ENCODE measurements at regions not wholly inside any gene's neighbourhood (a gene's known extent, or its start where the extent isn't known, plus 50 kb on each side); places are given as distances from the start of the nearest gene placed in this dataset.

DNA sequence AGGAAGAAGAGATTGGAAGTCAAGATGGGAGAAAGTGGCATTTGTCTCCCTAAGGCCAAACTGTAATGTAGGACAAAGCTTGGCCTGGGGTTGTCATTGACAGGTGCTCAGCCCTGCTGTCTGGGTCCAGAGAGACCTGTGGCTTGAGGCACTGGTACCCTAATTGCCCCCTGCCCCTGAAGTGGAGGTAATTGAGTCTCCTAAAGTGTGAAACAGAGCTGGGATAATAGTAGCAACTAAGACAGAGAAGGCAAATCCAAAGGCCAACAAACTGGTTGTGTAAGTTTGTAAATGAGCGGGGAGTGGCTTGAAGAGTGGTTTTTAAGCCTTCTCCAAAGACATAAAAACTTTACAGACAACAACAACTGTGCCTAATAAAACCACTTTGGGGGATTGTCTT is 264.2 kb upstream of the ROPN1 start:
- Histone ChIP-seq H3K23ac (ENCODE audit: low read depth, low read length, poor library complexity) (no peak overlapping the region), H3K27me3 (ENCODE audit: control insufficient read depth in 3 of 3, insufficient read depth in 3 of 3, low read depth in 1 of 3, low read length in 3 of 3) (no peaks in the 10 kb centered on the region), H3K9me3 (replicated peaks in 1 of 2; ENCODE audit: control insufficient read depth in 2 of 2, insufficient read depth in 1 of 2, low read depth in 1 of 2, low read length in 2 of 2) (no peaks in the 10 kb centered on the region), H2BK12ac (ENCODE audit: low read length) (no peak overlapping the region), H2BK120ac (ENCODE audit: low read depth, low read length) (no peak overlapping the region), H3K4me2 (ENCODE audit: insufficient read depth, low read length, poor library complexity, severe bottlenecking) (no peak overlapping the region), H2AFZ (ENCODE audit: low read length) (no peak overlapping the region), H3K14ac (ENCODE audit: low read length) (no peak overlapping the region), H4K8ac (ENCODE audit: low read depth, low read length) (no peak overlapping the region), H2BK15ac (ENCODE audit: low read length) (no peak overlapping the region), H3K4me3 (ENCODE audit: low read length in 2 of 2) (no peak overlapping the region), H3K79me1 (ENCODE audit: low read depth, low read length) (no peaks in the 10 kb centered on the region), H3K4ac (ENCODE audit: low read length) (no peak overlapping the region), H3K27ac (replicated peaks; ENCODE audit: low read length) (no peak overlapping the region), H3K4me1 (ENCODE audit: control insufficient read depth in 2 of 2, insufficient read depth in 1 of 2, low read depth in 1 of 2, low read length in 2 of 2) (peaks cover 10 to 18% of the 10 kb centered on the region in 2 donors), H3K18ac (ENCODE audit: low read length) (no peak overlapping the region), H3K36me3 (replicated peaks in 1 of 2; ENCODE audit: control insufficient read depth in 2 of 2, insufficient read depth in 2 of 2, low read length in 2 of 2) (no peaks in the 10 kb centered on the region), H2BK5ac (ENCODE audit: low read length) (no peak overlapping the region), H4K91ac (ENCODE audit: low read depth, low read length, poor library complexity) (no peak overlapping the region), H3K9ac (ENCODE audit: low read depth, low read length, poor library complexity) (no peak overlapping the region), H2AK5ac (ENCODE audit: low read depth, low read length) (no peak overlapping the region)
- no CpG with 5 or more reads among the region's 1 CpG for WGBS, 2 donors (ENCODE audit: extremely low coverage in 2 of 2, insufficient read length in 2 of 2, insufficient replicate concordance in 1 of 2)
- DNase-seq (ENCODE audit: low spot score) = no peak

DNA sequence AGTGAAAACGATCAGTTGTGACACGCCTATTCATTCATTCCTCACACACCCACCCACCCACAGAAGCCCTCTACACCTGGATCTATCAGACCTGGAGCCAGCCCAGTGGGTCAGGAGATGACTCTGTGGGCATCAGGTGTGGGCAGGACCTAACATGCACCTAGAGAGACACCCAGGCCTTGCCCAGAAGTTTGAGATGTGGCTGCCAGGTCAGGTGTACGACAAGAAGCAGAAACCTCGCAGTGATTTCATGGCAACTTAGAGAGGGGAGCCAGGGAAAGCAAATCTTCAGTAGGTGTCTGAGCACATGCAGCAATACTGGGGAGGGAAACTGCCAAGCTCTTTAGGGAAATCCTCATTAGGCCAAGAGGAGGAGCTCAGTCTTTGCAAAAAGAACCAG is 264.7 kb upstream of the ROPN1 start:
- Histone ChIP-seq H3K9ac (ENCODE audit: low read depth, low read length, poor library complexity) (no peak overlapping the region), H3K4me2 (ENCODE audit: insufficient read depth, low read length, poor library complexity, severe bottlenecking) (no peak overlapping the region), H2BK12ac (ENCODE audit: low read length) (no peak overlapping the region), H4K8ac (ENCODE audit: low read depth, low read length) (no peak overlapping the region), H2AFZ (ENCODE audit: low read length) (no peak overlapping the region), H3K27me3 (ENCODE audit: control insufficient read depth in 3 of 3, insufficient read depth in 3 of 3, low read depth in 1 of 3, low read length in 3 of 3) (no peaks in the 10 kb centered on the region), H4K91ac (ENCODE audit: low read depth, low read length, poor library complexity) (no peak overlapping the region), H3K4ac (ENCODE audit: low read length) (no peak overlapping the region), H2BK120ac (ENCODE audit: low read depth, low read length) (no peak overlapping the region), H3K23ac (ENCODE audit: low read depth, low read length, poor library complexity) (no peak overlapping the region), H3K36me3 (replicated peaks in 1 of 2; ENCODE audit: control insufficient read depth in 2 of 2, insufficient read depth in 2 of 2, low read length in 2 of 2) (no peaks in the 10 kb centered on the region), H3K4me3 (ENCODE audit: low read length in 2 of 2) (no peak overlapping the region), H2BK5ac (ENCODE audit: low read length) (no peak overlapping the region), H3K14ac (ENCODE audit: low read length) (no peak overlapping the region), H3K4me1 (ENCODE audit: control insufficient read depth in 2 of 2, insufficient read depth in 1 of 2, low read depth in 1 of 2, low read length in 2 of 2) (peaks cover 11 to 22% of the 10 kb centered on the region in 2 donors), H3K79me1 (ENCODE audit: low read depth, low read length) (no peaks in the 10 kb centered on the region), H3K9me3 (replicated peaks in 1 of 2; ENCODE audit: control insufficient read depth in 2 of 2, insufficient read depth in 1 of 2, low read depth in 1 of 2, low read length in 2 of 2) (no peaks in the 10 kb centered on the region), H2AK5ac (ENCODE audit: low read depth, low read length) (no peak overlapping the region), H2BK15ac (ENCODE audit: low read length) (no peak overlapping the region), H3K18ac (ENCODE audit: low read length) (no peak overlapping the region), H3K27ac (replicated peaks; ENCODE audit: low read length) (no peak overlapping the region)
- no CpG with 5 or more reads among the region's 4 CpGs for WGBS, 2 donors (ENCODE audit: extremely low coverage in 2 of 2, insufficient read length in 2 of 2, insufficient replicate concordance in 1 of 2)
- DNase-seq (ENCODE audit: low spot score) = no peak

DNA sequence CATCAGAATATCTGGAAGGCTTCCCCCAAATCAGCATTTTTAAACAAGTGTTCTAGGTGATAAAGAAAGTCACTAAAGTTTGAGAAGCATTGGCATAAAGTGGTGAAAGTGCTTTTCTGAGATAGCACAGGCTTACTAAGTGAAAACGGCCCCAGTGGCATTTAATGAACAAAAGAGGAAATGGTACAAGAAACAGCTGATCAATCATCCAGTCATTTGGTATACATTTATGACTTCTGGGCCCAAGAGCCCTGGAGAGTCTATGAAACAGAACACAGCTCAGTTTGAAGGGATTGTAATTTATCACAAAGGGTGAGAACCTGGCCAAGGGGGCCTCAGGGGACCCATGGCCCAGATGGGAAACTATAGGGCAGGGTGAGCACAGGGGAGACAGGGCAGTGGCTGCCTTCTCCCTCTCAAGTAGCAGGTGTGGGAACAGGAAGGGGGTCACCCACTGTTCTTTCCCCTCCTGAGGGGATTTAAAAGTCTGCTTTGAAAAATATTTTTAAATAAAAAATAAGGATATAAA is 265.5 kb upstream of the ROPN1 start:
- H2AFZ ChIP-seq (ENCODE audit: low read length) = no peak overlapping the region
- no peak overlapping the region for H4K91ac ChIP-seq (ENCODE audit: low read depth, low read length, poor library complexity)
- H2BK5ac ChIP-seq (ENCODE audit: low read length) = no peak overlapping the region
- H3K9me3 ChIP-seq (replicated peaks in 1 of 2; ENCODE audit: control insufficient read depth in 2 of 2, insufficient read depth in 1 of 2, low read depth in 1 of 2, low read length in 2 of 2) = no peaks in the 10 kb centered on the region
- peaks cover 11 to 23% of the 10 kb centered on the region in 2 donors for H3K4me1 ChIP-seq (ENCODE audit: control insufficient read depth in 2 of 2, insufficient read depth in 1 of 2, low read depth in 1 of 2, low read length in 2 of 2)
- H2BK120ac ChIP-seq (ENCODE audit: low read depth, low read length) = no peak overlapping the region
- no peak overlapping the region for H4K8ac ChIP-seq (ENCODE audit: low read depth, low read length)
- no CpG with 5 or more reads among the region's 1 CpG for WGBS, 2 donors (ENCODE audit: extremely low coverage in 2 of 2, insufficient read length in 2 of 2, insufficient replicate concordance in 1 of 2)
- no peak overlapping the region for H2BK15ac ChIP-seq (ENCODE audit: low read length)
- no peak overlapping the region for H3K18ac ChIP-seq (ENCODE audit: low read length)
- H3K27me3 ChIP-seq (ENCODE audit: control insufficient read depth in 3 of 3, insufficient read depth in 3 of 3, low read depth in 1 of 3, low read length in 3 of 3) = no peaks in the 10 kb centered on the region
- no peak overlapping the region for H3K4me2 ChIP-seq (ENCODE audit: insufficient read depth, low read length, poor library complexity, severe bottlenecking)
- H3K14ac ChIP-seq (ENCODE audit: low read length) = no peak overlapping the region
- no peak for DNase-seq (ENCODE audit: low spot score)
- no peak overlapping the region for H3K4me3 ChIP-seq (ENCODE audit: low read length in 2 of 2)
- H3K4ac ChIP-seq (ENCODE audit: low read length) = no peak overlapping the region
- no peaks in the 10 kb centered on the region for H3K36me3 ChIP-seq (replicated peaks in 1 of 2; ENCODE audit: control insufficient read depth in 2 of 2, insufficient read depth in 2 of 2, low read length in 2 of 2)
- H3K9ac ChIP-seq (ENCODE audit: low read depth, low read length, poor library complexity) = no peak overlapping the region
- H3K79me1 ChIP-seq (ENCODE audit: low read depth, low read length) = no peaks in the 10 kb centered on the region
- no peak overlapping the region for H3K27ac ChIP-seq (replicated peaks; ENCODE audit: low read length)
- no peak overlapping the region for H2AK5ac ChIP-seq (ENCODE audit: low read depth, low read length)
- no peak overlapping the region for H2BK12ac ChIP-seq (ENCODE audit: low read length)
- no peak overlapping the region for H3K23ac ChIP-seq (ENCODE audit: low read depth, low read length, poor library complexity)

DNA sequence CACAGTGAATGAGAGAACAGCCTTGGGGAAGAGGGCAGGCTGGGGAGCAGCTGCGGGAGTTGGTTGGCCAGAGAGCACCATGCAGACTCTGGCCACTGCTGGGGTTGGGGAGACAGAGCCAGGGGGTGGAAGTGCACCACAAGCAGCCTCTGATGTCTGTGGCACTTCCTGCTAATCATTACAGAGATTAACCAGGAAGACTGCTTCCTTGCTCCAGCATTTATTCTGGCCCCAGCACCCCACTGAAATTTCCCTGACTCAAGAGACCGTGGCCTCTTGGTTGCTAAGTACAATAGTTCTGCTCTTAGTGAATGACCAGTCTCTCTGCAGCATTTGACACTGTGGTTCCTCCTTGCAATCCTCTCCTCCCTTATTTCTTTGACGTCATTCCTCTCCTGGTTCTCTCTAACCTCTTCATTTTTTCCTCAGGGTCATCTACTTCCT is 266.2 kb upstream of the ROPN1 start:
- Histone ChIP-seq H3K4me2 (ENCODE audit: insufficient read depth, low read length, poor library complexity, severe bottlenecking) (no peak overlapping the region), H2BK120ac (ENCODE audit: low read depth, low read length) (no peak overlapping the region), H3K4ac (ENCODE audit: low read length) (no peak overlapping the region), H3K4me3 (ENCODE audit: low read length in 2 of 2) (no peak overlapping the region), H3K14ac (ENCODE audit: low read length) (no peak overlapping the region), H2BK12ac (ENCODE audit: low read length) (no peak overlapping the region), H2BK5ac (ENCODE audit: low read length) (no peak overlapping the region), H3K79me1 (ENCODE audit: low read depth, low read length) (no peaks in the 10 kb centered on the region), H3K36me3 (replicated peaks in 1 of 2; ENCODE audit: control insufficient read depth in 2 of 2, insufficient read depth in 2 of 2, low read length in 2 of 2) (no peaks in the 10 kb centered on the region), H3K27me3 (ENCODE audit: control insufficient read depth in 3 of 3, insufficient read depth in 3 of 3, low read depth in 1 of 3, low read length in 3 of 3) (no peaks in the 10 kb centered on the region), H2BK15ac (ENCODE audit: low read length) (no peak overlapping the region), H3K9me3 (replicated peaks in 1 of 2; ENCODE audit: control insufficient read depth in 2 of 2, insufficient read depth in 1 of 2, low read depth in 1 of 2, low read length in 2 of 2) (no peaks in the 10 kb centered on the region), H3K9ac (ENCODE audit: low read depth, low read length, poor library complexity) (no peak overlapping the region), H2AK5ac (ENCODE audit: low read depth, low read length) (no peak overlapping the region), H4K91ac (ENCODE audit: low read depth, low read length, poor library complexity) (no peak overlapping the region), H3K18ac (ENCODE audit: low read length) (peak overlapping the region; percentile 5), H4K8ac (ENCODE audit: low read depth, low read length) (no peak overlapping the region), H3K23ac (ENCODE audit: low read depth, low read length, poor library complexity) (no peak overlapping the region), H3K4me1 (ENCODE audit: control insufficient read depth in 2 of 2, insufficient read depth in 1 of 2, low read depth in 1 of 2, low read length in 2 of 2) (peaks cover 11 to 25% of the 10 kb centered on the region in 2 donors), H3K27ac (replicated peaks; ENCODE audit: low read length) (no peak overlapping the region), H2AFZ (ENCODE audit: low read length) (peak overlapping the region; percentile 20)
- DNase-seq (ENCODE audit: low spot score) = no peak
- no CpG with 5 or more reads among the region's 3 CpGs for WGBS, 2 donors (ENCODE audit: extremely low coverage in 2 of 2, insufficient read length in 2 of 2, insufficient replicate concordance in 1 of 2)

Data from neuronal stem cell (in vitro differentiated cells).